GM19395 (cell line): ENCODE measurements at regions not wholly inside any gene's neighbourhood (a gene's known extent, or its start where the extent isn't known, plus 50 kb on each side); places are given as distances from the start of the nearest gene placed in this dataset.

Source experiments
- ATAC-seq: cut with Tn5 transposase; IDR thresholded peaks from one replicate; pipeline ENCODE4 v1.9.1; 2021; ENCODE audit warnings: mild to moderate bottlenecking, moderate library complexity; ENCODE audit not compliant: unreplicated experiment

- no peak for ATAC-seq
These were observed 53.8 kb upstream of the FBN2 start for GRCh38 chr5:128591598-128592455.

- no peak for ATAC-seq
These were observed 58.0 kb upstream of the FBN2 start for GRCh38 chr5:128596071-128596470.

- ATAC-seq, result no peak
These were observed 59.1 kb upstream of the FBN2 start for GRCh38 chr5:128597156-128597555.

- no peak for ATAC-seq
These were observed 75.1 kb upstream of the FBN2 start for GRCh38 chr5:128613128-128613527.

GRCh38 chr5:128613766-128614165 is 75.7 kb upstream of the FBN2 start:
- no peak for ATAC-seq

GRCh38 chr5:128615578-128615977 is 77.5 kb upstream of the FBN2 start:
- no peak for ATAC-seq

- no peak for ATAC-seq
These were observed 88.6 kb upstream of the FBN2 start for GRCh38 chr5:128626536-128627090.

GRCh38 chr5:128627939-128628338 is 89.9 kb upstream of the FBN2 start:
- ATAC-seq, result no peak

GRCh38 chr5:128629157-128629556 is 91.1 kb upstream of the FBN2 start:
- ATAC-seq, result no peak

- ATAC-seq, result no peak
These were observed 92.1 kb upstream of the FBN2 start for GRCh38 chr5:128630121-128630520.

- ATAC-seq, result no peak
These were observed 93.7 kb upstream of the FBN2 start for GRCh38 chr5:128631771-128632170.

GRCh38 chr5:128632264-128632663 is 94.2 kb upstream of the FBN2 start:
- ATAC-seq, result no peak

- ATAC-seq, result no peak
These were observed 95.9 kb upstream of the FBN2 start for GRCh38 chr5:128633901-128634300.

GRCh38 chr5:128635379-128635778 is 97.3 kb upstream of the FBN2 start:
- no peak for ATAC-seq

GRCh38 chr5:128636361-128636760 is 98.3 kb upstream of the FBN2 start:
- ATAC-seq, result no peak

- ATAC-seq, result no peak
These were observed 99.0 kb upstream of the FBN2 start for GRCh38 chr5:128637031-128637430.

- ATAC-seq, result no peak
These were observed 103.8 kb upstream of the FBN2 start for GRCh38 chr5:128641861-128642260.

- no peak for ATAC-seq
These were observed 106.8 kb upstream of the FBN2 start for GRCh38 chr5:128644863-128645262.

- ATAC-seq, result no peak
These were observed 107.5 kb upstream of the FBN2 start for GRCh38 chr5:128645581-128645980.

GRCh38 chr5:128646176-128646575 is 108.1 kb upstream of the FBN2 start:
- ATAC-seq, result no peak

GRCh38 chr5:128649192-128649591 is 111.1 kb upstream of the FBN2 start:
- ATAC-seq, result no peak

GRCh38 chr5:128662997-128663396 is 125.0 kb upstream of the FBN2 start:
- ATAC-seq, result no peak
